Inflammatory macrophage treated with lipopolysaccharide for 1 hour (primary cell): ENCODE measurements at regions not wholly inside any gene's neighbourhood (a gene's known extent, or its start where the extent isn't known, plus 50 kb on each side); places are given as distances from the start of the nearest gene placed in this dataset.

Experiments used
- DNase-seq, 2 donors: peaks; one replicate each; pipeline ENCODE4 v3.0.0-alpha.2; 2020 to 2022

DNA sequence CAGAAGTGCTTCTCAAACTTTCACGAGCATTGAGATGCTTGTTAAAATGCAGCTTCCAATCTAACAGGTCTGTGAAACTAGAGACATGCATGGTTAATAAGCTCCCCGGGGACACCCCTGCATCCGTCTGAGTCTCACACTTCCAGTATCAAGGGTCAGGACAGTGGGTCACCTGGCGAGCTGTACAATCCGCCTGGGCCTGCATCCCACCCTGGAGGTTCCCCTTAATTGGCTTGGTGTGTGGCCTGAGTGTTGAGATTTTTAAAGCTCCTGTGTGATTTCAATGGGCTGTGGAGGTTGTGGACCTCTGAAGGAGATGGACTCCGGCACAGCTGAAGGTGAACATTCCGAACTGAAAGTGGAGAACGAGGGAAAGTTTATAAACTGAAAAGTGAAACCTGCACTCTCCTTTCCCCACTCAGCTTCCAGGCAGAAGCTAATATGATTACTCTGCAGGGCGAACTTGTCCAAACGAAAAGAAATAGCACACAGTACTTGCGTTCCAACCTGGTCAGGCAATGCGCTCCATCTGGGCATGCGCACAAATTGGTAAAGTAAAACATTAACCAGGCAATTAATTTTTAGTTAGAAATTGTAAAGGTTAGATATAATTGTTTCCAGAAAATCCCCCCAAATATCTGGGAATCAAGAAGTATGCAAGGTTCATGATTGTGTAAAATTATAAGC lies 191.7 kb upstream of the ALKAL2 start:
- no peak for DNase-seq

DNA sequence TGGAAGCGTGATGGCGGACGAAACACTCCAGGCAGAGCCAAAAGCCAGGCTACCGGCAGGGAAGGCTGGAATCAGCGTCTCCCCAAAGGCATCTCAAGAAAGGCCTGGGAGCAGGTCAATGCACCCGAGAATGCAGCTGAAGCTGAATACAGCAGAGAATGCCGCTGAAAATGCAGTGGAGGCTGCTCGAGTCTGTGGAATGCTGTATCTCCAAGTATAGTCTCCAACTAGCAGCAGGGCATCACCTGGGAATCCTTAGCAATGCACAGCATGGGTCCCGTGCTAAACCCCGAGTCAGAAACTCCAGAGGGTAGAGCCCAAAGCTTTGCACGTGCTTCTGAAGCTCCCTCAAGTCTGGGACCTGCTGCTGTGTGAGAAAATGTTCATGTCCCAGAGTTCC lies 191.1 kb upstream of the ALKAL2 start:
- DNase-seq: no peak

DNA sequence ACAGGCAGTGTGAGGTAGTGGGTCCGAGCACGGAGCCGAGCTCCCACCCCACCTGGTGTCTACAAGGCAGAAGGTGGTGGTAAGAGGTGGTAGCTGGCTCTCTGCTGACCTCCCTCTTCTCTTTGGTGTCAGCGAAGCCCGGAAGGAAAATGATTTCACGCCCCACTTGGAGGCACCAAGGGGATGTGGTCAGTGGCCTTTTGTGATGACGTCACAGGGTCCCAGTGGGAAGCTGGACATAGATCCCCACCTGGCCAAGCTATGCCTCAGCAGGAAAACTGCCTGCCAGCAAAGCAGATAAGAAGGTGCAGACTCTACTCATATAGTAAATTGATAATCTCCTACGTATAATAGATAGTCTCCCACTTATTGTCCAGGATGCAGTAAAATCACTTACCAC lies 183.7 kb upstream of the ALKAL2 start:
- DNase-seq: no peak

DNA sequence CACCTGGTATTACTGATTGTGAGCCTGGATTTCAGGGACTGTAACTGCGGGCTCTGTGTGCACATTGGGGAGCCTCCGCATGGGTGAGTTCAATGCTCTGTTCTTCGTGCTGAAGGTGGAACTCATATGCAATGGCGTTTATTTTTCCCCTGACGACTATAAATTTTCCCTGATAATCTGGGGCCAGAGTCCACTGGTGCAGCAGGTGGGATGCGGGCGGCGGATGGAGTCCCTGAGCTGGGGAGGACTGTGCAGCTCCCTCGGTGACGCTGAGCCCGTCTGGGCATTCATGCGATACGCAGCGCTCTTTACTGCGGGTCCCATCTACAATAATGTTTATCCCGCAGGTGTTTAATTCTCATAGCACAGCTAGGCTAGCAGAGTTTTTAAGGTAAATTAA lies 181.6 kb upstream of the ALKAL2 start:
- no peak for DNase-seq

DNA sequence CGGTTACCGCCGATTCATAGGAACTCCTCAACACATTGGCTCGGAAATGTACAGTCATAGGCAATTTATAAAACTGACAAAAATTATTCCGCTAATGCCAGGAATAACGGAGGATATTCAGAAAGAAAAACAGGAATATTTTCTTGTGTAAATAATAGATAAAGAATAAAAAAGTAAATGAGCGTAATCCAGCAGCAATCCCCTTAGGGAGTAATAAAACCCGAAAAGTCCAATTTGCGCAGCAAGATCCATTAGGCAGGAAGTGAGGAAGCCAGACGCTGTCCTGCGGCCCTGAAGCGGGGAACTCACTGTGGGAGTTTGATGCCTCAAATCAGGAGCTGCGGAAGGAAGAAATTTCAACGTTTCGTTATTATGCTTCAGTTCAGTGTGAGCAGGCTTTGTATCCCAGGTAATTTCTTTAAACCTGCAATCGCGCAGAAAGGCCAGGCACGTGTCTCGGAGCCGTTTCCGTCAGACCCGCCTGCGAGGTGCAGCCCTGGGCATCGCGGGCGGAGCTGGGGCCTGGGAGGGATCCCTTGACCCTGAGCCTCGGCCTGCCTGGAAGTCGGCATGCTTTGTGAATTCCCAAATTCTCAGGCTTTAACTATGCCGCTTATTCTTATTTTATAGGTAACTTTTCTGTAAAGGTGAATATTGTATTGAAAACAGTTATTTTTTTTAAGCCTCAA lies 180.9 kb upstream of the ALKAL2 start:
- DNase-seq: no peak

DNA sequence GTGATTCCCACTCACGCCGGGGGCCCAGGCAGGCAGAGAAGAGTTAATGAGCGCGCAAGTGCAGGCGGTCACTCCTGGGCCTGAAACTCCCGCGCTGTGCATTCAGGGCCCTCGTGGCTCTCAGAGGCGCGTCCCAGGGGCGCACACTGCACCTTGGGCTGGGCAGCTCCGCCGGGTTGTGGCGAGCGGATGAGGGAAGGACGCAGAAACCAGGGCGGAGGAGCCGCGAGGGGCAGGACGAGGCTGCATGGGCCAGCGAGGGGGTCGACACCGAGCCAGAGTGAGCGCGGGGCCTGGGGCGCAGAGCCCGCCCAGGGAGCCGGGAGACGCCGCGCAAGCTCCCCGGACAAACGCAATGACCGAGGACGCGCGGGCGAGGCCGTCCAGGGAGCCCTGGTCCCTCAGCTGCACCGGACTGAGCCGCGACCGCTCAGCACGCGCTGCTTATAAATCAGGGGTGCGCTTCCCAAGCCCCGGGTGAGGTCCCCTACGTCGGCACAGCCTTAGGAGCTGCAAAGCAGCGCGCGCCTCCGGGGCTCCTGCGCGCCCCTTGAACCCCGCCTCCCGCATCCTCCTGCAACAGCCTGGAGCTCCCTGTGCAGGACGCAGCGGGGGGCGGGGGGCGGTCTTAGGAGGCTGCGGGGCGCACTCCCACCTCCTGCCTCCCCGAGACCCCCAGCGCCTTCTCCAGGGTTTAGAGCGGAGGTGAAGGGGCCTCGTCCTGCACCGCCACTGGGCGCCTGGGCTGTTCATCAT lies 180.2 kb upstream of the ALKAL2 start:
- DNase-seq: no peak

DNA sequence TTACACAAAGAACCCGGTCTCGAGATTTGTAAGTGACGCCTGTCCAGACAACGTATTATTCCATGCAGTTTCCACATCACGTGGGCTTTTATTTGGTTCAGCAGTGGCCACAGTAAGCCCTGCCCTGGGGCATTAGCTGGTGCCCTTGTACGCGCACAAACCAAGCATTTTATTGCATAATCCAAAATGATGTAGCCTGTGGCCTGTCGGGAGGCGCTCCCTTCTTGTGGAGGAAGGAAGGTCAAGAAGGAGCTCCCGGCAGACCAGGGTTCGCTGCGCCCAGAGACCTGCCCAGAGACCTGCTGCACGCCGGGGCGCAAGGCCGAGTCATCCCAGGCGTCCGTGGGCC lies 179.6 kb upstream of the ALKAL2 start:
- DNase-seq: no peak

DNA sequence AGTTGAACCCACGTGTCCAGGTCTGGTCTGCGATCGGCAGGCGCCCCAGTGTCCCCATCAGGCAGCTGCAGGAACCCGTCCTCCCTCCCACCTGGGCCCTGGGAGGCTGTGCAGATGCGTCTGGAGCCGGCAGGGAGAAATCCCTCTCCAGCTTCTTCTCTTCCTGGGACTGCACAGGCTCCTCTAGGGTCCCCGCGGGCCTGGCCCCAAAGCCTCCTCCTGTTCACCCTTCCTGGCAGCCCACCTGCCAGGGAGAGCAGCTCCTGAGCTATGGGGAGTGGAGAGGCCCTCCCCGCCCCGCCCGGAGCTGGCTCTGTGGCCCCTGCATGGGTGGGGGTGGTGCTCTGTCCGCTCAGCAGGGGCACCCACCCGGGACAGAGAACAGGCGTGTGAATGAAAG lies 179.2 kb upstream of the ALKAL2 start:
- DNase-seq: no peak

DNA sequence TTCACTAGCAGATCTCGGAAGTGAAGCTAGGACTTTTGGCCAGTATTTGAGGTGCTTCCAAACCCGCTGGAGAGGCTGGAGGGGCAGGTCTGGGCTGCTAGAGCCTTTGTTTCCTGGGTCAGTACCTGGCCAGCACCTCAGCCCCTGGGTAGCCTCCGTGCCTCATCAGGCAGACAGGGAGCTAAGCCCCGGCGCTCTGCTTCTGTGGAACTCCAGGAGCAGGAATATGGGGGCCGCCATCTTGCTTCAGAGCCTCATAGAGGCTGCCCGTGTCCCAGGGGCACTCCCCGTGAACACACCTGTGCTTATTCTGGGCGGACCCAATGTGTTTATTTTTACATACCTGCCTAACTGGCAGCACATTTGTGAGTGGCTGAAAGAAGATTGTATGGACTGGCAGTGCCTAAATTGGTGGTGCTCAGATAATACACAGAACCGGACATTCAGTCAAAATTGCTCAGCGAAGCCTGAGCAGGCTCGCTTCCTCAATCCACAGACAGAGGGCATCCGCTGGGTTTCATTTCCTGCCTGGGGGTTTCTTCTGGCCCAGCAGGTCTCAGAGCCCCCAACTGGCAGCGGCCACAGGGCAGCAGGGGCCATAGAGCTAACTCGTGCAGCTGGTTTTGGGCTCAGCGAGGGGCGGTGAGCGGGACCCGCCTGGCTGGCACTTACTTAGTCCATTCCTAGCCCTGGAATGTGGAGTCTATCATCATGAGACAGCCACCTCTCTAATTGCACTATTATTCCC lies 176.8 kb upstream of the ALKAL2 start:
- no peak for DNase-seq

DNA sequence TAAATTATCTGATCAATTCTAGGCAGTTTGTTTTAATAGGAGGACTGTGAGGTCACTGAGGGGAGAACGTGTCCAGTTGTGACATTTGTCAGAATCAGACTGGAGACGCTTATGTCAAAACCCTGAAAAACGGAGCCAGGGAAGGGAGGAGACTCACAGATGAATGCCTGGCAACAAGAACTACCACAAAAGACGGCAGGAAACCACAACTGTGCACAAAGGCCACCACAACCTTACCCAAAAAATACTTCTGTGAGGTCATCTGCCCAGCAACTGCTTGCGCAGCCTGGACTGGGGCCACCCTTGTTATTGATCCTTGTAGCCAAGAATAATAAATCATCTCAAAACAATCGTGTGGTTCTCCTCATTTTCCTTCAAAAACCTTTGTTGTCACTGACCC lies 173.0 kb upstream of the ALKAL2 start:
- DNase-seq: no peak

DNA sequence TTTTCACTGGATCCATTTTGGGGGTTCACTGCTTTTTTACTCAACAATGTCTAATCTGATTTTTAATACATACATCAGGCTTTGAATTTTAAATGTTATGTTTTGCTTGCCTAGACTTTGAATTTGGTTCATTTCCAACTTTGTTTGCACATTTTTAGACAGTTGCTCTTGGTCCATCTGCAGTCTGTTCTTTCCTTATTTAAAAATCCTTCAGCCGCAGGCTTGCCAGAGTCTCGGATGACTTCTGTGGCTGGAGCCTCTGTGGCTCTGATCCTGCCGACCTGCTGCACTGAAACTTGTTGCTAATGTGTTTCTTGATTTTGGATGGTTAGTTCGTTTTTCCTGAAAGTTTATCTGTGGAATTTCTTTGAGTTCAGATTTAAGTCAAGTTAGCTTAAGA lies 172.0 kb upstream of the ALKAL2 start:
- DNase-seq: no peak

DNA sequence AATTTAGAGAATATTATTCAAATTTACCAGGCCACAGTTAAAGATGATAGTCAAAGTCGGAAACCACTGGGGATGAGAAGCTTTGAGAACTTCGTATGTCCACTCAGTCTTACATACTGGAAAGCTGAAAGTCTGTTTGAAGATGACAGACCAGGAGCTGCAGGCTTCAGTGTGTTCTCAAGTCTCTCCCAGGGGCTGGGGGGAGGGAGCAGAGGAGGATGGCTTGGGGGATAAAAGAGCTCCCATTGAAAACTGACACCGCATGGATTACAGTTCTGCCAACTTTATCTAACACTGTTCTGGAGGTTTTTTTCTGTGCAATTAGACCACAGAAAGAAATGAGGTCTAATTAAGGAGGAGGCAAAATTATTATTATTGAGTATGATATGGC lies 170.5 kb upstream of the ALKAL2 start:
- no peak for DNase-seq

DNA sequence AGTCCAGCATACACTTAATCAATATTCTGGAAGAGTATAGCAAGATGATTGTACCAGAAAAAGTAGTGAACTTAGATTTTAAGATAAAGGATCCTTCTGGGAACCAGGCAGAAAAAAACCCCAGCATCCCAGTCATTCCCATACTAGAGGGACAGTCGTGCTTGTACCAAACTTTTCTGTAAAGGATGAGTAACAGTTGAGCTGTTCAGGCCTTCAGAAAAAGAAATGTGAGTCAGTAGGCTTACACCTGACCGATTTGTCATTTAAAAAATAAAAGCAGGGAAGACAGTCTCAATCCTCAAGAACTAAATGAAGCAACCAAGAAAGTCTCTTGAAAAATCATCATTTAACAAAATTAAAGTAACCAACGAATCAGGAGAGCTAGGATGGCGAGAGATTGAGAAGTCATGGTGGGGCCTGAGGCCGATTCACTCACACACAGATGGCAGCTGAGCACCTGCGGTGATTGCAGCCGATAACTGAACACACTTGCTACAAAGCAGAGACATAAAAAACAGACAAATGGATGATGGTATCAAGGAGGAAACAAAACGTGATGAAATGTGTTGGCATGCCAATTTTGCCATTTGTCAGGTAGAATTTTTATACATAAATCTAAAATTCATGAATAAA lies 170.0 kb upstream of the ALKAL2 start:
- DNase-seq: no peak

DNA sequence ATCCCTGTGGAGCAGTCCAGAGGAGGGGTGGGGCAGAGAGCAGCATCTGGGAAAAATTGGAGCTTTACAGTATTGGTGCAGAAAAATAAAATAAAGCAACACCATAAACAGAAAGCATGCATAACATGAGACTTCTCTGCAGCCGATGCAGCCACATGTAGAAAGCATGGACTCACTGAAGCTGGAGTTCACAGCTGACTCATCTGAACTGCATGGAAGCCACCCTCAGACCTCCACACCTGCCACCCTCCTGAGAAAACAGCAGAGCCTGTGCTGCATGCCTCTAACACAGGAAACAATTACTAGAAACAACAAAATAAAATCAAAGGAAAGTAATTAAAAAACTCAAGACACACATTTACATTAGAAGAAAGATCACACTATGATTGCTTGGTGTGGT lies 169.4 kb upstream of the ALKAL2 start:
- no peak for DNase-seq

DNA sequence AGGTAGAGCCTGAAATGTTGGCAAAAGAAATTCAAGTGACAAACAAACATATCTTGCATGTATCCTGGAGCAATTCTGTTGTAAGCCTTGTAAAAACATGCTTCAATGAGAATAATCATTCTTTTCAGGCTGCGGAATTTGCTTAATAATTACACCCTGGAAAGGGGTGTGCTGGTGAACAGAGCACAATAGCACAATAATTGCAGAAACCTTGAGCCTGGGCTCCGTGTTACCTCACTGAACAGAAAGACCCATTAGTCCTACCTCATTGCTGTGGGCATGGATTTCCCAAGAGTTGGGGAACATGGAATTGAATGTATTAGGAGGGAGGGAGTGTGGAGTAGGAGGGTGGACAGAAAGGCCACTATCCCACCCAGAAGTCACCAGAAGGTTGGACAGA lies 168.0 kb upstream of the ALKAL2 start:
- DNase-seq: no peak

DNA sequence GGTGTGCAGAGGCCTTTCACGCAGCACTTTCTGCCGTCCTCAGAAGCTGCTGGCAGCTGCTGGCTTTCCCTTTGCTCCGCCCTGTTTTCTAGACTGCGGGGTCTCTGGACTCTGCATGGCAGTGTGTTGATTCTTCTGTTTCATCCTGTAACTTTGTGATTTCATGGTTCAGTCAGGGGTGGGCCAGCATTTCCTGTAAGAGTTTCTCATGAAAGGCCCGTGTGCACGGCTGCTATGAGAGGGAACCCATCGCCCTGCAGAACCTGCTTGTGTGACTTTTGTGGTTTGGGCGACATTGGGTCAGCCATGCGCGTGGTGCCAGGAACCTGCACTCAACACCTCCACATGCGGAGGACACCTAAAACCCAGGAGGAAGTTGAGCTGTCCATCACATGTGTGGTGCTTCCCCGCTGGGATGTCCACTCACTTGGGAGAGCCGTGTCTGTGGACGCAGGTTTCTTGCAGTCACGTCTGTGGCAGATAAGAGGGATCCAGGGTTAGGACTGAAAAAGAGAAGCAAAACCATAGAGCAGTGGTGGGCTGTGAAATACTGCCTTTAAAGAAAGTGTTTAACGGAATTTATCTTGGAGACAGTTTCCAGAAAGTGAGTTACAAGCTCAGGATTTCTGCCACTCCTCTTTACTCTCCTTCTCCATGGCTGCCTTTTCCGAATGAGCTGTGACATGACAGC lies 167.3 kb upstream of the ALKAL2 start:
- DNase-seq: no peak

DNA sequence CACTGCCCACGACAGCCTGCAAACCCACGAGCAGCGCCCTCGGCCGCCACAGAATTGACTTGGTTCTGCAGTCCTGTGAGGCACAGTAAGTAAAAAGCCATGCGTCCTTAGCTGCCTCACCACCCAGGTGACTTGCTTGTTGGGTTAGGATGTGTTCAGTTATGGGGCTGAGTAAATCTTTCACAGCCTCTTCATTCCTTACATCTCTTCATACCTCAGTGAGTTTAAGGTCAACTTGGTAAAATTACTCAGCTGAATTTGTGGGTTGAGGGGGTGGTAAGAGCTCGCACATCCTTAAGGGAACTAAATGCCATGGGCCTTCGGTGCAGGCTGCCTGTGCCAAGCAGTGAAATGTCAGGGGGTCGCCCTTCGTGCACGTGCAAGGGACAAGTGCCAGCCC lies 165.2 kb upstream of the ALKAL2 start:
- no peak for DNase-seq

DNA sequence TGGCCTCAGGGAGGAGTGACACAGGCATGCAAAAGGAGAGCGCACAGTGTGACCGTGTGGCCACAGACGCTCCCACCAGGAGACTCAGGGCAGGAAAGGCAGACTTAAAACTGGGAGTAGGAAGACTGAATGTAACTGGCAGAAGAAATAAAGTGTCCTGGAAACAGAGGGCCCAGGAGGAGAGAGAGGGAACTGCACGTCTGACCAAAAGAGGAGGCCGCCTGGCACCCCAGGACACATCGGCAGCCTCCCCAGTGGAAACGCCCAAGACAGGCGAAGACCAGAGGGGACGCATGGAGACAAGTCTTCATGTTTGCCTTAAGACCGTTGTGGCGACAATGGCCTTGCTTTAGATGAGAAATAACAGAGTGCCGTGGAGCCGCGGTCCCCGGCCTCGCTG lies 163.6 kb upstream of the ALKAL2 start:
- DNase-seq: no peak

DNA sequence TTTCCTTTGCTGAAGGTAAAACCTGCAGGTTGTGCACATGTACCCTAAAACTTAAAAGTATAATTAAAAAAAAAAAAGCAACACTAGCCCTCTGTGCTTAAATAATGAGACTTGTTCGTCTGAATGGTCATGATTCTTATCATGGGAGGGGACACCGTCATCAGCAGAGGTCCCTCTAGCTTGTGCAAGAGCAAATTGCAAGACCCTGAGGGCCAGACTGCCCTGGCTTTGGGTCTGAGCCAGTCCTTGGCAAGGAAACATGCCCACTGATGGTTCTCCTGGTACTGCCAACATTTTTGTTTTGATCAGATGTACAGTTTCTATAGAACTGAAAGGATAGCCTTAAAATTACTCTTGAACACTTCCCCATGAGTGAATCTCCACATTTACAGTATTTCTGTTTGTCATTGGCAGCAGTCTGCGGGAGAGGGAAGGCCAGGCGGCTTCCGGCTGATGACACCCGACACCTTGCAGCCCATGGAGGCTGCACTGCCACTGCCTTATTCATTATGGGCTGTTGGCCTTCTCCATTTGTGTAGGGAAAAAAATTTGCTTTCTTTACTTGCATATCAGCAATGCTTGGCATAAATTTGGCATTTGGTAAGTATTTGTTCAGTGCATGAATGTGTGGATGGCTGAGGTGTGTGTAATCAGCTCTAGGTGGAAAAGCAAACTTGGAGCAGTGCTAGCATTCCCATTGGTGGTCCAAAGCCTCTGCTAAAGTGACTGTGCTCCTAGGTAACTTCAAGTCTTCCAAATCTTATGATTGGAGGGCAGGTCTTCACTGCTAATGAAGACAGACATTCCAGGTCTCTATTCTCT lies 161.6 kb upstream of the ALKAL2 start:
- no peak for DNase-seq

DNA sequence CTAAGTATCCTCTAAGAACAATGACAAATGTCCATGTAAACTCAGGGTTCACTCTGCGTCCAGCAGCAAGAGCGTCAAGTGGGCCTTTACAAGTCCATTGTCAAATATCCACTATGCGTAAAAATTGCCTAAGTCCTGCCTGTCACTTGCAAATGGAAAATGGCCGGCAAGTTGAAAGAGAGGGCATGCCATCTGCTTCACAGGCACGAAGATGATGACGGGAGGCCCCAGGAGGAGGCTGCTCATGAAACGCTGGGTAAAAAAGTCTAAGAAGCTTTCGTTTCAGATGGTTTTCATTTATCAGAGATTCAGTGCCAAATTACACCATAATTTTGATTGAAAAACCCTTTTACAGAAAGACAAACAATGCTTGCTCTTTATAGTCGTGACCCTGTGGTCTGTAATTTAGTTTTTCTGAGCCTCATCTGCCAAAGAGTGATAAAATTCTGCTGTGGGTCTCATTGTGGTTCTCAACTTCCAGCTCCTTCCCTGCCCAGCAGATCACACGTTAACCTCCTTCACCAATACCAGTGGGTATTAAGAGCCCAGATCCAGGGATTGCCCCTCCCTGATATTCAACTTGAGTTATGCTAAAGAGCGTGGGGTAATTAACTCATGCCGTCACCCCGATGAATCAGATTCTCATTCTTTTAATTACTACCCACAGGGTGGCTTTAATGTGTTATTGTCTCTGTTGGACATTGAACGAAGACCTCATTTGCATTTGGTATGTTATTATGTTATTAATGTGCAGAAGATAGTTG lies 160.2 kb upstream of the ALKAL2 start:
- DNase-seq: no peak
